Tibial artery (tissue), 4 donors: ENCODE measurements at regions not wholly inside any gene's neighbourhood (a gene's known extent, or its start where the extent isn't known, plus 50 kb on each side); places are given as distances from the start of the nearest gene placed in this dataset.
"Not testable (repeated sequence)": the region's sequence is repeated elsewhere in the genome, so short reads cannot be mapped to it uniquely, and the experiment has no call there.

ENCODE experiments used
- DNase-seq, 2 donors: peaks; one replicate each; pipeline ENCODE4 v3.0.0-alpha.2; 2019
- H3K27ac ChIP-seq, 2 donors: fragments of 200-600 bp; sonication (generic) in 1 of 2; 1 replicate in 1 of 2; 2 replicates in 1 of 2; pipeline ENCODE4 v1.5.1; 2018 to 2019; ENCODE audit warnings: mild to moderate bottlenecking in 1 of 2
- H3K27me3 ChIP-seq, 2 donors: fragments of 200-600 bp; sonication (generic) in 1 of 2; one replicate each; pipeline versions ENCODE4 v1.5.1 to v1.6.0; 2016 to 2019
- H3K36me3 ChIP-seq, 3 donors: fragments of 200-600 bp; sonication (generic) in 2 of 3; one replicate each; pipeline ENCODE4 v1.5.1; 2016 to 2019; ENCODE audit warnings: mild to moderate bottlenecking in 2 of 3
- H3K4me1 ChIP-seq, 4 donors: fragments of 200-600 bp; sonication (generic) in 2 of 4; 1 replicate in 3 of 4; 2 replicates in 1 of 4; pipeline ENCODE4 v1.5.1; 2016 to 2019
- H3K4me3 ChIP-seq, 2 donors: fragments of 200-600 bp; sonication (generic) in 1 of 2; 1 replicate in 1 of 2; 2 replicates in 1 of 2; pipeline ENCODE4 v1.5.1; 2018 to 2019; ENCODE audit warnings: mild to moderate bottlenecking in 2 of 2
- H3K9me3 ChIP-seq, 3 donors: fragments of 200-600 bp; sonication (generic) in 1 of 3; one replicate each; pipeline ENCODE4 v1.5.1; 2016 to 2019
- CTCF ChIP-seq, 2 experiments: fragments of 200-600 bp in 1 of 2; fragments of 450-650 bp in 1 of 2; IDR thresholded peaks; one replicate each; pipeline ENCODE4 v1.5.1; 2017 to 2019; ENCODE audit warnings: antibody characterized with exemption in 2 of 2, mild to moderate bottlenecking in 1 of 2, moderate library complexity in 1 of 2
- intact Hi-C: fragments of 100-400 bp; cut with DNase I; formaldehyde crosslinking; loops from one replicate; pipeline ENCODE4 v1.15.0; 2023; ENCODE audit warnings: low total_unique reads

- TF ChIP-seq CTCF (IDR thresholded peaks at IDR 0.05) = no peak
- Histone ChIP-seq H3K36me3 (no peaks in the 10 kb centered on the region), H3K9me3 (no peaks in the 10 kb centered on the region), H3K4me1 (no peaks in the 10 kb centered on the region), H3K27ac (no peak overlapping the region), H3K27me3 (no peaks in the 10 kb centered on the region), H3K4me3 (no peak overlapping the region)
- DNase-seq = no peak
- intact Hi-C loops = no loop called here
Measured at GRCh38 chr7:153657182-153657800, 394.9 kb upstream of the DPP6 start.

- Histone ChIP-seq H3K4me3 (no peak overlapping the region), H3K27ac (no peak overlapping the region), H3K4me1 (no peaks in the 10 kb centered on the region), H3K9me3 (no peaks in the 10 kb centered on the region), H3K36me3 (no peaks in the 10 kb centered on the region), H3K27me3 (no peaks in the 10 kb centered on the region)
- DNase-seq = no peak
- no peak for TF ChIP-seq CTCF (IDR thresholded peaks at IDR 0.05)
- intact Hi-C loops = no loop called here
Measured at GRCh38 chr7:153675131-153675530, 377.1 kb upstream of the DPP6 start.

DNA sequence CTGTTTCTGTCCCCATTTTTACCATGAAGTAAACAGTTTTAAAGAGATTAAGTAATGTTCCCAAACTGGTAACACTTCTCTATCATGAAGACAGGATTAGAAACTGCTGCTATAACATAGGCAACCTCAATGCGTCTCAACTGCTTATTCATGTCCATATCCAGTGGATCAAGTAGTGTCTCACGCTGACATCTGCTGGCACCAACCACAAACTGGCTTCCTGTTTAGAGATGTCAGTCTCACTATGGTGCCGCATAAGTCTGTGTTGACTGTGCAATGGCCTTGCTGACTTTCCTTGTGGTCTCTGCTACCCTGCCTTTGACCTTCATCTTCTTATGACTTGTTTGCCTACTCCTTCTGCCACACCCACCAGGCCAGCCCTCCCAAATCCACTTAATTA is 369.6 kb upstream of the DPP6 start:
- TF ChIP-seq CTCF (IDR thresholded peaks at IDR 0.05) = no peak
- Histone ChIP-seq H3K9me3 (no peaks in the 10 kb centered on the region), H3K36me3 (no peaks in the 10 kb centered on the region), H3K27ac (no peak overlapping the region), H3K4me1 (no peaks in the 10 kb centered on the region), H3K27me3 (no peaks in the 10 kb centered on the region), H3K4me3 (no peak overlapping the region)
- no peak for DNase-seq
- intact Hi-C loops = no loop called here

GRCh38 chr7:153696242-153696641 is 356.0 kb upstream of the DPP6 start:
- no peaks in the 10 kb centered on the region for H3K9me3 ChIP-seq
- no peak for TF ChIP-seq CTCF (IDR thresholded peaks at IDR 0.05)
- DNase-seq = no peak
- no peaks in the 10 kb centered on the region for H3K36me3 ChIP-seq
- H3K27me3 ChIP-seq = no peaks in the 10 kb centered on the region
- H3K4me3 ChIP-seq = no peak overlapping the region
- no peak overlapping the region for H3K27ac ChIP-seq
- intact Hi-C loops = no loop called here
- no peaks in the 10 kb centered on the region for H3K4me1 ChIP-seq

GRCh38 chr7:153698046-153698445 is 354.2 kb upstream of the DPP6 start:
- no peak for TF ChIP-seq CTCF (IDR thresholded peaks at IDR 0.05)
- H3K4me1 ChIP-seq = no peaks in the 10 kb centered on the region
- no peaks in the 10 kb centered on the region for H3K9me3 ChIP-seq
- H3K27me3 ChIP-seq = no peaks in the 10 kb centered on the region
- no peaks in the 10 kb centered on the region for H3K36me3 ChIP-seq
- H3K27ac ChIP-seq = no peak overlapping the region
- no peak overlapping the region for H3K4me3 ChIP-seq
- no peak for DNase-seq
- intact Hi-C loops = no loop called here

- intact Hi-C loops = no loop called here
- TF ChIP-seq CTCF (IDR thresholded peaks at IDR 0.05) = no peak
- Histone ChIP-seq H3K4me3 (no peak overlapping the region), H3K9me3 (no peaks in the 10 kb centered on the region), H3K36me3 (no peaks in the 10 kb centered on the region), H3K27ac (no peak overlapping the region), H3K27me3 (no peaks in the 10 kb centered on the region), H3K4me1 (no peaks in the 10 kb centered on the region)
- no peak for DNase-seq
Measured at GRCh38 chr7:153701678-153702077, 350.5 kb upstream of the DPP6 start.

DNA sequence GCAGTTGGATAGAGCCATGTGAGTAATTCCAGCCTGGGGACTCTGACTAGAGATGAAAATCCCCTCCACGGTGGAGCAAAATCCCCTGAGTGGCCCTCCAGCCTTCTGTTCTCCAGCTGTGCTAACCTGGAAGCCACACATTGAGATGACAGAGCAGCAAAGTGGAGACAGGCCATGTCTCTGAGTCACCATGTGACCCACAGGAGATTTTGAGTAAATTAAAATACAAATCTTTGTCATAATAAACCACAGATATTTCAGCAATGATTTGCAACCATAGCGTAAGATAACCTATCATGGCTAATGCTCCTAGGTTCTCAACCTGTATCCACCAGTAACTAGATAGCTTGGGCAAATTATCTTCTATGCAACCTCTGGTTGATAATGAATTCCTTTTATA is 328.3 kb upstream of the DPP6 start:
- H3K4me1 ChIP-seq, intact Hi-C loops, H3K4me3 ChIP-seq, H3K27me3 ChIP-seq, H3K9me3 ChIP-seq, H3K36me3 ChIP-seq, DNase-seq, H3K27ac ChIP-seq: not testable (repeated sequence)

GRCh38 chr7:153731504-153731903 is 320.7 kb upstream of the DPP6 start:
- H3K36me3 ChIP-seq, H3K27me3 ChIP-seq, H3K9me3 ChIP-seq, intact Hi-C loops, H3K4me3 ChIP-seq, H3K27ac ChIP-seq, H3K4me1 ChIP-seq, DNase-seq: not testable (repeated sequence)

DNA sequence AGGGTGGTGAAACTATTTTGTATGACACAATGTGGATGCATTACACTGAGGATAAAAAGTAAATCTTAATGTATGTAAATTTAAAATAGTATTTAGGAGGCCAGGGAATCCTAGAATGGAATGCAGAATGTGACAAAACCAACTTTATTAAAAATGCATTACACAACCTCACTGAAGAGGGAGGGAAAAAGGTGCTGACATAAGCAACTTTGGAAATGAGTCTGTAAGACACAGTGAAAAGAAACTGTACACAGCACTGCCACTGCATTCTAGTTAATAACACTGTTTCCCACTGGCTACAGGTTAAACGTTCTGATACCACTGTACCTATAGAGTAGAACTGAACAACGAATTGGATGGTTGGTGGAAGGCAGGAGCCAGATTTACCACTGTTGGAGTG is 308.8 kb upstream of the DPP6 start:
- H3K4me3 ChIP-seq, H3K4me1 ChIP-seq, H3K9me3 ChIP-seq, H3K36me3 ChIP-seq, H3K27ac ChIP-seq, intact Hi-C loops, H3K27me3 ChIP-seq, DNase-seq: not testable (repeated sequence)
